Ishikawa (cell line): ENCODE measurements at regions not wholly inside any gene's neighbourhood (a gene's known extent, or its start where the extent isn't known, plus 50 kb on each side); places are given as distances from the start of the nearest gene placed in this dataset.

Experiments
- EGR1 ChIP-seq: IDR thresholded peaks from 2 replicates; pipeline ENCODE4 v1.6.1; 2012
- EP300 ChIP-seq: IDR thresholded peaks from 2 replicates; pipeline ENCODE4 v1.6.1; 2012; ENCODE audit warnings: borderline replicate concordance
- FOXM1 ChIP-seq: IDR thresholded peaks from 2 replicates; pipeline ENCODE4 v1.6.1; 2012; ENCODE audit warnings: low read depth, borderline replicate concordance
- MAX ChIP-seq: IDR thresholded peaks from 2 replicates; pipeline ENCODE4 v1.6.1; 2012
- NFIC ChIP-seq: IDR thresholded peaks from 2 replicates; pipeline ENCODE4 v1.6.1; 2012
- RAD21 ChIP-seq: IDR thresholded peaks from 2 replicates; pipeline ENCODE4 v1.6.1; 2012; ENCODE audit warnings: low read depth
- TAF1 ChIP-seq: IDR thresholded peaks from 2 replicates; pipeline ENCODE4 v1.6.1; 2012; ENCODE audit warnings: low read depth, mild to moderate bottlenecking
- TEAD4 ChIP-seq: IDR thresholded peaks from 2 replicates; pipeline ENCODE4 v1.6.1; 2012
- USF1 ChIP-seq: IDR thresholded peaks from 2 replicates; pipeline ENCODE4 v1.6.1; 2012
- YY1 ChIP-seq: IDR thresholded peaks from 2 replicates; pipeline ENCODE4 v1.6.1; 2012; ENCODE audit warnings: low read depth

- TF ChIP-seq EGR1 (no peak), YY1 (no peak), USF1 (no peak), EP300 (no peak), FOXM1 (no peak), TAF1 (no peak), NFIC (no peak), RAD21 (no peak), MAX (no peak), TEAD4 (no peak)
Observed at GRCh38 chr7:47183862-47184590, 397.9 kb downstream of the TNS3 start.
